GM23248 (cell line): ENCODE measurements at regions not wholly inside any gene's neighbourhood (a gene's known extent, or its start where the extent isn't known, plus 50 kb on each side); places are given as distances from the start of the nearest gene placed in this dataset.

Experiments used
- DNase-seq: peaks from one replicate; pipeline ENCODE4 v3.0.0-alpha.2; 2015
- H2AFZ ChIP-seq: fragments of 200-600 bp; sonication (generic); 2 replicates; pipeline ENCODE4 v1.6.1; 2016; ENCODE audit warnings: antibody characterized with exemption
- H3F3A ChIP-seq: fragments of 200-600 bp; sonication (generic); 2 replicates; pipeline ENCODE4 v1.6.1; 2016; ENCODE audit warnings: mild to moderate bottlenecking, antibody characterized with exemption, mixed run types; ENCODE audit not compliant: insufficient read depth
- H3K27ac ChIP-seq: fragments of 200-600 bp; sonication (generic); 2 replicates; pipeline ENCODE4 v1.5.1; 2016; ENCODE audit warnings: mild to moderate bottlenecking
- H3K27me3 ChIP-seq: fragments of 200-600 bp; sonication (generic); replicated peaks from 2 replicates; pipeline ENCODE4 v1.6.1; 2016; ENCODE audit warnings: mild to moderate bottlenecking; ENCODE audit not compliant: insufficient read depth
- H3K36me3 ChIP-seq: fragments of 200-600 bp; sonication (generic); 2 replicates; pipeline ENCODE4 v1.6.1; 2016; ENCODE audit warnings: low read depth, mild to moderate bottlenecking
- H3K4me1 ChIP-seq: fragments of 200-600 bp; sonication (generic); 2 replicates; pipeline ENCODE4 v1.6.1; 2016; ENCODE audit warnings: mild to moderate bottlenecking; ENCODE audit not compliant: insufficient read depth
- H3K4me2 ChIP-seq: fragments of 200-600 bp; sonication (generic); one replicate; pipeline ENCODE4 v1.6.1; 2016; ENCODE audit warnings: mild to moderate bottlenecking; ENCODE audit not compliant: unreplicated experiment
- H3K4me3 ChIP-seq: fragments of 200-600 bp; sonication (generic); 2 replicates; pipeline ENCODE4 v1.5.1; 2016; ENCODE audit warnings: mild to moderate bottlenecking
- H3K79me2 ChIP-seq: fragments of 200-600 bp; sonication (generic); 2 replicates; pipeline ENCODE4 v1.6.1; 2016; ENCODE audit warnings: mild to moderate bottlenecking; ENCODE audit not compliant: insufficient read depth
- H3K9ac ChIP-seq: fragments of 200-600 bp; sonication (generic); 2 replicates; pipeline ENCODE4 v1.6.1; 2016; ENCODE audit warnings: mild to moderate bottlenecking
- H3K9me2 ChIP-seq: fragments of 200-600 bp; sonication (generic); 2 replicates; pipeline ENCODE4 v1.6.1; 2016; ENCODE audit warnings: mixed run types, mild to moderate bottlenecking, moderate library complexity; ENCODE audit not compliant: insufficient read depth
- H3K9me3 ChIP-seq: fragments of 200-600 bp; sonication (generic); one replicate; pipeline ENCODE4 v1.6.1; 2017; ENCODE audit warnings: low read depth
- H4K20me1 ChIP-seq: fragments of 200-600 bp; sonication (generic); 2 replicates; pipeline ENCODE4 v1.6.0; 2016; ENCODE audit not compliant: insufficient read depth
- EZH2 ChIP-seq: fragments of 200-600 bp; sonication (generic); IDR thresholded peaks from 2 replicates; pipeline ENCODE4 v1.6.1; 2018; ENCODE audit warnings: antibody characterized with exemption, mild to moderate bottlenecking; ENCODE audit not compliant: insufficient read depth, poor library complexity, severe bottlenecking
- EZH2phosphoT487 ChIP-seq: fragments of 200-600 bp; sonication (generic); IDR thresholded peaks from 2 replicates; pipeline ENCODE4 v1.6.1; 2018; ENCODE audit warnings: antibody characterized with exemption, moderate library complexity, mild to moderate bottlenecking, low read depth; ENCODE audit not compliant: insufficient read depth
- WGBS, 2 experiments: methylation state at CpG; one replicate each; pipeline ENCODE4 v1.1.6; 2015 to 2017; ENCODE audit warnings: low lambda C conversion rate in 2 of 2, low coverage in 1 of 2; ENCODE audit errors: missing lambda C conversion rate in 2 of 2; 5-methylcytosine and 5-hydroxymethylcytosine counted together
- in situ Hi-C: fragments of 300-500 bp; cut with MboI; formaldehyde crosslinking; loops from 2 replicates; pipeline ENCODE4 v1.15.0; 2020

- Histone ChIP-seq H3K79me2 (no peaks in the 10 kb centered on the region), H3F3A (peaks cover 3% of the 10 kb centered on the region; the same call in 1 of the 2 replicates), H3K27me3 (peaks cover 22% of the 10 kb centered on the region; the same call in 1 of the 2 replicates), H3K4me3 (no peak overlapping the region), H3K9me2 (no peaks in the 10 kb centered on the region), H3K9me3 (peaks cover 4% of the 10 kb centered on the region), H4K20me1 (no peaks in the 10 kb centered on the region), H3K27ac (no peak overlapping the region), H3K36me3 (no peaks in the 10 kb centered on the region), H2AFZ (no peak overlapping the region), H3K4me2 (no peak overlapping the region), H3K4me1 (peaks cover 5% of the 10 kb centered on the region; the same call in 1 of the 2 replicates), H3K9ac (no peak overlapping the region)
- DNase-seq, result peak; percentile 15
- in situ Hi-C loops, result no loop called here
- TF ChIP-seq EZH2phosphoT487, result no peak
- TF ChIP-seq EZH2, result no peak
These were observed 226.6 kb downstream of the MYLK4 start for GRCh38 chr6:2524090-2524489.

- in situ Hi-C loops, result no loop called here
- peaks cover 3% of the 10 kb centered on the region; the same call in 1 of the 2 replicates for H3F3A ChIP-seq
- 33 to 52% methylated on average over 3 of the region's 3 CpGs for WGBS, 2 experiments
- H2AFZ ChIP-seq, result no peak overlapping the region
- H3K27ac ChIP-seq, result no peak overlapping the region
- no peaks in the 10 kb centered on the region for H3K9me2 ChIP-seq
- H3K27me3 ChIP-seq, result peaks cover 12% of the 10 kb centered on the region; the same call in 1 of the 2 replicates
- peaks cover 5% of the 10 kb centered on the region; the same call in 1 of the 2 replicates for H3K4me1 ChIP-seq
- no peak for TF ChIP-seq EZH2phosphoT487
- no peak for TF ChIP-seq EZH2
- no peaks in the 10 kb centered on the region for H3K79me2 ChIP-seq
- peaks cover 4% of the 10 kb centered on the region for H3K9me3 ChIP-seq
- H3K9ac ChIP-seq, result no peak overlapping the region
- H3K4me3 ChIP-seq, result no peak overlapping the region
- H4K20me1 ChIP-seq, result no peaks in the 10 kb centered on the region
- no peak overlapping the region for H3K4me2 ChIP-seq
- H3K36me3 ChIP-seq, result no peaks in the 10 kb centered on the region
- no peak for DNase-seq
These were observed 227.7 kb downstream of the MYLK4 start for GRCh38 chr6:2523061-2523460.

DNA sequence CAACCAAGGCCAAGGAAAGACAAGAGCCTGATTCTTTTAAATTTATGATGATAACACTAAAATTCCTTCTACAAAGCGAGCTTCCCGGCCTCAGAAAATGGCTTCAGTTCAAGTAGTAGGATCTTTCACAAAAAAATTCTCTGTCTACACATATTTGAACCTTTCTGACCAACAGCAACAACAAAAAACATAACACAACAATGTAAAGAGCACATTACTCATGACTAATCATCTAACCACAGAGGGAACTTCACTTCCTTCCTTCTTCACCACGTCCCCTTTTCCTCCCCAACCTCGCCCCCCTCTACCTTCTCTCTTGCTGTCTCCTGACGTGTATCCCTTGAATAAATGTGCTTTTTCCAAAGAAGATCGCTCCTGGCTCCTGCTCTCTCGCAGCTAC, 228.2 kb downstream of the MYLK4 start:
- Histone ChIP-seq H3K36me3 (no peaks in the 10 kb centered on the region), H3K27me3 (peaks cover 6% of the 10 kb centered on the region; the same call in 1 of the 2 replicates), H3K4me1 (peaks cover 5% of the 10 kb centered on the region; the same call in 1 of the 2 replicates), H3K4me2 (no peak overlapping the region), H3K9me2 (no peaks in the 10 kb centered on the region), H3K9me3 (peaks cover 4% of the 10 kb centered on the region), H3K27ac (no peak overlapping the region), H3K4me3 (no peak overlapping the region), H3K79me2 (no peaks in the 10 kb centered on the region), H2AFZ (no peak overlapping the region), H3K9ac (no peak overlapping the region), H4K20me1 (no peaks in the 10 kb centered on the region), H3F3A (peaks cover 3% of the 10 kb centered on the region; the same call in 1 of the 2 replicates)
- TF ChIP-seq EZH2phosphoT487, result no peak
- TF ChIP-seq EZH2, result no peak
- peak; percentile 29 for DNase-seq
- in situ Hi-C loops, result no loop called here
- 19 to 21% methylated on average over 7 of the region's 7 CpGs for WGBS, 2 experiments

GRCh38 chr6:2517855-2518473, 232.8 kb downstream of the MYLK4 start:
- H3K9ac ChIP-seq, result no peak overlapping the region
- 31 to 33% methylated on average over 7 of the region's 7 CpGs for WGBS, 2 experiments
- H2AFZ ChIP-seq, result no peak overlapping the region
- H3K79me2 ChIP-seq, result no peaks in the 10 kb centered on the region
- DNase-seq, result no peak
- H3K9me2 ChIP-seq, result no peaks in the 10 kb centered on the region
- peaks cover 5% of the 10 kb centered on the region; the same call in 1 of the 2 replicates for H3K4me1 ChIP-seq
- H3F3A ChIP-seq, result peaks cover 3% of the 10 kb centered on the region; the same call in 1 of the 2 replicates
- TF ChIP-seq EZH2phosphoT487 (no peak), EZH2 (no peak)
- H3K36me3 ChIP-seq, result no peaks in the 10 kb centered on the region
- H3K27me3 ChIP-seq, result peaks cover 35% of the 10 kb centered on the region
- H3K27ac ChIP-seq, result no peak overlapping the region
- H4K20me1 ChIP-seq, result no peaks in the 10 kb centered on the region
- H3K4me2 ChIP-seq, result no peak overlapping the region
- no peak overlapping the region for H3K4me3 ChIP-seq
- in situ Hi-C loops, result no loop called here
- peaks cover 4% of the 10 kb centered on the region for H3K9me3 ChIP-seq

DNA sequence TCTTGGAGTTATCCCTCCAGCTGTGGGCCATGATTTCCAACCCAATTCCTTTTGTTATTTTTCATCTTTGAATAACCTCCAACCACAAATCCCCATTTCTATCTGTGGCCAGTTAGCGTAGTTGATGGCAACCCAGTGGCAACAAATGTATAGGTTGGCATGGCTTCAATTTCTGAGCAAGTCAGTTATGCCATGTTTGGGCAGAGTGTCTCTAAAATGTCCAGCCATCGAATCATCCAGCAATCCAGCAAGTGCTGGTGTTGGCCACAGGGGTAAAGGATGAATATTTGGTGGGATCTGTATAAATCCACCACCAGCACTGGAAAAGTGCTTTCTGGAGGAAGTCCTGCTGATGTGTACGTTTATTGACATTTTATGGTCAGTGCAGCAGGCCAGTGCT, 233.3 kb downstream of the MYLK4 start:
- Histone ChIP-seq H4K20me1 (no peaks in the 10 kb centered on the region), H3K36me3 (no peaks in the 10 kb centered on the region), H3K4me1 (peaks cover 4% of the 10 kb centered on the region; the same call in 1 of the 2 replicates), H3K79me2 (no peaks in the 10 kb centered on the region), H3K9ac (no peak overlapping the region), H3K9me3 (peaks cover 4% of the 10 kb centered on the region), H3K27me3 (peaks cover 41% of the 10 kb centered on the region), H3K4me3 (no peak overlapping the region), H3K27ac (no peak overlapping the region), H3K9me2 (no peaks in the 10 kb centered on the region), H3K4me2 (no peak overlapping the region), H3F3A (peaks cover 3% of the 10 kb centered on the region; the same call in 1 of the 2 replicates), H2AFZ (no peak overlapping the region)
- TF ChIP-seq EZH2 (no peak), EZH2phosphoT487 (no peak)
- WGBS, 2 experiments, result 19 to 23% methylated on average over 3 of the region's 3 CpGs
- no peak for DNase-seq
- in situ Hi-C loops, result no loop called here
